ENCODE measurements at regions not wholly inside any gene's neighbourhood (a gene's known extent, or its start where the extent isn't known, plus 50 kb on each side); places are given as distances from the start of the nearest gene placed in this dataset.
"Not testable (repeated sequence)": the region's sequence is repeated elsewhere in the genome, so short reads cannot be mapped to it uniquely, and the experiment has no call there.

DNA sequence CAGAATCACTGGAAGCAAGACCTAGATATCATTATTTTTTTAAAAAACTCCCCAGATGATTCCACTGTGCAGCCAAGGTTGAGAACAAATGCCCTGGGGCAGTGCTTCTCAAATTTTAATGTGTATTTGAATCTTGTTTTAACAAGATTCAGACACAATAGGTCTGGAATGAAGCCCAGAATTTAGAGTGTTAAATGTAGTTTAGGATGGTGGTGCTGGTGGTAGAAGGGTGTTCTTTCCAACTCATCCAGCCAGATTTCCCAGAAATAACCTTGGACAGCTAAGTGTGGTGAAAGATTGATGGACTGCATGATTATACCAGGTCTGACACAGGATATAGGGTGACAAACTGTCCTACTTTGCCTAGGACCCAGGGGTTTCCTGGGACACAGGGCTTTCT lies 120.1 kb upstream of the MED14 start:
- H3K27me3 Mint-ChIP-seq (ENCODE audit: low read depth, unreplicated experiment) = no peaks in the 10 kb centered on the region
- FAIRE-seq = peak; percentile 52
- Histone ChIP-seq H3K27ac (ENCODE audit: low read depth, low read length) (no peak overlapping the region), H4K20me1 (ENCODE audit: insufficient read depth, low read length) (no peaks in the 10 kb centered on the region), H3K4me3 (ENCODE audit: insufficient read depth, low read depth, low read length) (no peak overlapping the region), H3K4me2 (ENCODE audit: low read length) (no peak overlapping the region), H3K4me1 (ENCODE audit: insufficient read depth, low read length) (no peaks in the 10 kb centered on the region), H3K9ac (ENCODE audit: low read length) (no peak overlapping the region), H3K9me3 (ENCODE audit: insufficient read depth, low read depth, low read length) (no peaks in the 10 kb centered on the region), H3K79me2 (ENCODE audit: insufficient read depth, low read length) (no peaks in the 10 kb centered on the region), H2AFZ (ENCODE audit: low read depth, low read length) (no peak overlapping the region), H3K36me3 (ENCODE audit: insufficient read depth, low read length) (no peaks in the 10 kb centered on the region), H3K27me3 (ENCODE audit: insufficient read depth, low read length) (no peaks in the 10 kb centered on the region)
- H3K36me3 Mint-ChIP-seq (ENCODE audit: low read depth, unreplicated experiment) = no peaks in the 10 kb centered on the region
- TF ChIP-seq CTCF (IDR thresholded peaks at IDR 0.05; ENCODE audit: insufficient read depth, low read depth, low read length) (no peak), EZH2 (IDR thresholded peaks at IDR 0.05; ENCODE audit: insufficient read depth, low read length) (no peak)
- no peaks in the 10 kb centered on the region for H3K9me3 Mint-ChIP-seq (ENCODE audit: unreplicated experiment)
- peaks cover 2% of the 10 kb centered on the region for H3K4me1 Mint-ChIP-seq (ENCODE audit: low read depth, unreplicated experiment)
- no peak overlapping the region for H3K27ac Mint-ChIP-seq (ENCODE audit: unreplicated experiment)
- DNase-seq (ENCODE audit: low read depth) = peak; percentile 17
- no peak overlapping the region for H3K4me3 Mint-ChIP-seq (ENCODE audit: unreplicated experiment)

DNA sequence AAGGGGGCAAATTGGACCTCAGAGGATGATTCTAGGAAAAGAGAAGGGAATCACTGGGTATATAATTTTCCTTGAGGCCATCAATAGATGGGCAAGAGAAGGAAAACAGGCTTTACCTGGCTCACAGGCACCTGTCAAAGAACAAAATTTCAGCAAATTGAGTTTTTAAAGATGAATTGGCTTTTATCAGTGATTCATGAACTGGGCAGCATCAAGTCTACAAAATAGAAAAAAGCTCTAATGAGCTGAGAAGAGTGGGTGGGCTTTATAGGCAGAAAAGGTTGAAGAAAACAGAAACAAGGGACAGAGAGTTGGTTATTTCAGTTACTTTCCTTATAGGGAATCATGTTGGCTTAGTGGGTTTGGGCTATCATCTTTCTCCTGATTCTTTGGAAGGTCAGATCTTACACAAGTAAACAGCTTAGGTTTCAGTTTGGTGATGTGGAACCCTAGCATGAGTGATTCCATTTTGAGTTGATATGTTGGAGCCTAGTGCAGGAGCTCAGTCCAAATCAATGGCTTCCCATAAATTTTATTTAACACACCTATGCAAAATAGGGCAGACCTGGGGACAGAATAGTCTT lies 120.7 kb upstream of the MED14 start:
- H3K4me2 ChIP-seq (ENCODE audit: low read length) = no peak overlapping the region
- no peak overlapping the region for H3K9ac ChIP-seq (ENCODE audit: low read length)
- no peak for TF ChIP-seq CTCF (IDR thresholded peaks at IDR 0.05; ENCODE audit: insufficient read depth, low read depth, low read length)
- no peak for TF ChIP-seq EZH2 (IDR thresholded peaks at IDR 0.05; ENCODE audit: insufficient read depth, low read length)
- no peaks in the 10 kb centered on the region for H3K79me2 ChIP-seq (ENCODE audit: insufficient read depth, low read length)
- DNase-seq (ENCODE audit: low read depth) (no peak), FAIRE-seq (peak; percentile 73)
- H3K36me3 Mint-ChIP-seq (ENCODE audit: low read depth, unreplicated experiment) = no peaks in the 10 kb centered on the region
- H3K4me3 Mint-ChIP-seq (ENCODE audit: unreplicated experiment) = no peak overlapping the region
- H3K4me3 ChIP-seq (ENCODE audit: insufficient read depth, low read depth, low read length) = no peak overlapping the region
- H4K20me1 ChIP-seq (ENCODE audit: insufficient read depth, low read length) = no peaks in the 10 kb centered on the region
- H3K27me3 Mint-ChIP-seq (ENCODE audit: low read depth, unreplicated experiment) = no peaks in the 10 kb centered on the region
- no peaks in the 10 kb centered on the region for H3K9me3 Mint-ChIP-seq (ENCODE audit: unreplicated experiment)
- no peaks in the 10 kb centered on the region for H3K27me3 ChIP-seq (ENCODE audit: insufficient read depth, low read length)
- H3K9me3 ChIP-seq (ENCODE audit: insufficient read depth, low read depth, low read length) = no peaks in the 10 kb centered on the region
- no peak overlapping the region for H3K27ac Mint-ChIP-seq (ENCODE audit: unreplicated experiment)
- H2AFZ ChIP-seq (ENCODE audit: low read depth, low read length) = no peak overlapping the region
- no peaks in the 10 kb centered on the region for H3K4me1 ChIP-seq (ENCODE audit: insufficient read depth, low read length)
- H3K36me3 ChIP-seq (ENCODE audit: insufficient read depth, low read length) = no peaks in the 10 kb centered on the region
- H3K27ac ChIP-seq (ENCODE audit: low read depth, low read length) = no peak overlapping the region
- peaks cover 2% of the 10 kb centered on the region for H3K4me1 Mint-ChIP-seq (ENCODE audit: low read depth, unreplicated experiment)

- peaks cover 13% of the 10 kb centered on the region for H3K4me1 Mint-ChIP-seq (ENCODE audit: low read depth, unreplicated experiment)
- H3K9me3 Mint-ChIP-seq (ENCODE audit: unreplicated experiment); DNase-seq (ENCODE audit: low read depth); H3K79me2 ChIP-seq (ENCODE audit: insufficient read depth, low read length); H3K4me3 Mint-ChIP-seq (ENCODE audit: unreplicated experiment); H3K27me3 ChIP-seq (ENCODE audit: insufficient read depth, low read length); H2AFZ ChIP-seq (ENCODE audit: low read depth, low read length); H3K27ac Mint-ChIP-seq (ENCODE audit: unreplicated experiment); H3K4me3 ChIP-seq (ENCODE audit: insufficient read depth, low read depth, low read length); H3K36me3 Mint-ChIP-seq (ENCODE audit: low read depth, unreplicated experiment); H3K9ac ChIP-seq (ENCODE audit: low read length); H3K36me3 ChIP-seq (ENCODE audit: insufficient read depth, low read length); H3K9me3 ChIP-seq (ENCODE audit: insufficient read depth, low read depth, low read length); H3K27ac ChIP-seq (ENCODE audit: low read depth, low read length); H3K4me2 ChIP-seq (ENCODE audit: low read length); H4K20me1 ChIP-seq (ENCODE audit: insufficient read depth, low read length); H3K4me1 ChIP-seq (ENCODE audit: insufficient read depth, low read length); FAIRE-seq; H3K27me3 Mint-ChIP-seq (ENCODE audit: low read depth, unreplicated experiment): not testable (repeated sequence)
Measured at GRCh38 chrX:40861952-40862554, 126.7 kb upstream of the MED14 start.

GRCh38 chrX:40863260-40863659 lies 127.9 kb upstream of the MED14 start:
- FAIRE-seq; H3K27me3 Mint-ChIP-seq (ENCODE audit: low read depth, unreplicated experiment): not testable (repeated sequence)

More at GRCh38 chrX:40863260-40863659, 127.9 kb upstream of the MED14 start:
- H3K9me3 ChIP-seq (ENCODE audit: insufficient read depth, low read depth, low read length); H3K27ac ChIP-seq (ENCODE audit: low read depth, low read length); H3K27ac Mint-ChIP-seq (ENCODE audit: unreplicated experiment); H3K79me2 ChIP-seq (ENCODE audit: insufficient read depth, low read length); DNase-seq (ENCODE audit: low read depth); H4K20me1 ChIP-seq (ENCODE audit: insufficient read depth, low read length); H3K4me2 ChIP-seq (ENCODE audit: low read length); H3K36me3 Mint-ChIP-seq (ENCODE audit: low read depth, unreplicated experiment); H3K4me3 ChIP-seq (ENCODE audit: insufficient read depth, low read depth, low read length); H2AFZ ChIP-seq (ENCODE audit: low read depth, low read length); H3K4me3 Mint-ChIP-seq (ENCODE audit: unreplicated experiment); H3K9me3 Mint-ChIP-seq (ENCODE audit: unreplicated experiment); H3K9ac ChIP-seq (ENCODE audit: low read length); H3K36me3 ChIP-seq (ENCODE audit: insufficient read depth, low read length); H3K27me3 ChIP-seq (ENCODE audit: insufficient read depth, low read length): not testable (repeated sequence)
- peaks cover 15% of the 10 kb centered on the region for H3K4me1 ChIP-seq (ENCODE audit: insufficient read depth, low read length)
- H3K4me1 Mint-ChIP-seq (ENCODE audit: low read depth, unreplicated experiment) = peaks cover 21% of the 10 kb centered on the region
